ENCODE measurements at regions not wholly inside any gene's neighbourhood (a gene's known extent, or its start where the extent isn't known, plus 50 kb on each side); places are given as distances from the start of the nearest gene placed in this dataset.

DNA sequence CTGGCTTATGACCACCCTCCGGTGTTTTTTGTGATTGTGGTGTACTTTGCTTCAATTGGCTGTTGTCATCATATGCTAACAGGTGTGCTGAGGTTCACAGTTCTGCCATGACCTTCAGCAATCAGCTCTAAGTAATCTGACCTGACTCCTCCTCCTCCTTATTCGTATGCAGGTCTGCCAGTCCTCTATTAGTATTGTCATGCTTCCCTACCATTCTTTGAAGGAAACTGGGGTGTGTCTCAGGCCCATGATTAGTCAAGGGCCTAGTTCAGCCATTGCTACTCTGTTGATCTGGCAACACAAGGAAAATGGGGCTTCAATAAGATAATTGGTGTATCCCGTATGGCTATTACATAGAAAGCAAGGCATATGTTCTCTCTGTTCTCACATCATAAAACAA is 332.3 kb upstream of the DPYD start:
- TF ChIP-seq, protein P1, sequence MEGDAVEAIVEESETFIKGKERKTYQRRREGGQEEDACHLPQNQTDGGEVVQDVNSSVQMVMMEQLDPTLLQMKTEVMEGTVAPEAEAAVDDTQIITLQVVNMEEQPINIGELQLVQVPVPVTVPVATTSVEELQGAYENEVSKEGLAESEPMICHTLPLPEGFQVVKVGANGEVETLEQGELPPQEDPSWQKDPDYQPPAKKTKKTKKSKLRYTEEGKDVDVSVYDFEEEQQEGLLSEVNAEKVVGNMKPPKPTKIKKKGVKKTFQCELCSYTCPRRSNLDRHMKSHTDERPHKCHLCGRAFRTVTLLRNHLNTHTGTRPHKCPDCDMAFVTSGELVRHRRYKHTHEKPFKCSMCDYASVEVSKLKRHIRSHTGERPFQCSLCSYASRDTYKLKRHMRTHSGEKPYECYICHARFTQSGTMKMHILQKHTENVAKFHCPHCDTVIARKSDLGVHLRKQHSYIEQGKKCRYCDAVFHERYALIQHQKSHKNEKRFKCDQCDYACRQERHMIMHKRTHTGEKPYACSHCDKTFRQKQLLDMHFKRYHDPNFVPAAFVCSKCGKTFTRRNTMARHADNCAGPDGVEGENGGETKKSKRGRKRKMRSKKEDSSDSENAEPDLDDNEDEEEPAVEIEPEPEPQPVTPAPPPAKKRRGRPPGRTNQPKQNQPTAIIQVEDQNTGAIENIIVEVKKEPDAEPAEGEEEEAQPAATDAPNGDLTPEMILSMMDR (IDR thresholded peaks at IDR 0.05), result no peak
- no peak for TF ChIP-seq POLR2A (IDR thresholded peaks at IDR 0.05)
